ENCODE measurements at regions not wholly inside any gene's neighbourhood (a gene's known extent, or its start where the extent isn't known, plus 50 kb on each side); places are given as distances from the start of the nearest gene placed in this dataset.

- TF ChIP-seq, protein P1, sequence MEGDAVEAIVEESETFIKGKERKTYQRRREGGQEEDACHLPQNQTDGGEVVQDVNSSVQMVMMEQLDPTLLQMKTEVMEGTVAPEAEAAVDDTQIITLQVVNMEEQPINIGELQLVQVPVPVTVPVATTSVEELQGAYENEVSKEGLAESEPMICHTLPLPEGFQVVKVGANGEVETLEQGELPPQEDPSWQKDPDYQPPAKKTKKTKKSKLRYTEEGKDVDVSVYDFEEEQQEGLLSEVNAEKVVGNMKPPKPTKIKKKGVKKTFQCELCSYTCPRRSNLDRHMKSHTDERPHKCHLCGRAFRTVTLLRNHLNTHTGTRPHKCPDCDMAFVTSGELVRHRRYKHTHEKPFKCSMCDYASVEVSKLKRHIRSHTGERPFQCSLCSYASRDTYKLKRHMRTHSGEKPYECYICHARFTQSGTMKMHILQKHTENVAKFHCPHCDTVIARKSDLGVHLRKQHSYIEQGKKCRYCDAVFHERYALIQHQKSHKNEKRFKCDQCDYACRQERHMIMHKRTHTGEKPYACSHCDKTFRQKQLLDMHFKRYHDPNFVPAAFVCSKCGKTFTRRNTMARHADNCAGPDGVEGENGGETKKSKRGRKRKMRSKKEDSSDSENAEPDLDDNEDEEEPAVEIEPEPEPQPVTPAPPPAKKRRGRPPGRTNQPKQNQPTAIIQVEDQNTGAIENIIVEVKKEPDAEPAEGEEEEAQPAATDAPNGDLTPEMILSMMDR (IDR thresholded peaks at IDR 0.05; ENCODE audit: insufficient read depth, low read length, poor library complexity, severe bottlenecking): no peak
- no peak for TF ChIP-seq EZH2phosphoT487 (conservative IDR thresholded peaks at IDR 0.05; ENCODE audit: low read length)
These were observed 304.1 kb downstream of the FGF10 start for GRCh38 chr5:44085083-44085482.

All from SU-DHL-6 (cell line).